Fibroblast of pulmonary artery (primary cell): ENCODE measurements at regions not wholly inside any gene's neighbourhood (a gene's known extent, or its start where the extent isn't known, plus 50 kb on each side); places are given as distances from the start of the nearest gene placed in this dataset.

Experiments
- DNase-seq: peaks from one replicate; pipeline ENCODE4 v3.0.0-alpha.2; 2010; ENCODE audit warnings: low read depth
- H3K4me3 ChIP-seq: replicated peaks from 2 replicates; pipeline ENCODE4 v1.5.1; 2011; ENCODE audit warnings: low read depth, mild to moderate bottlenecking, control low read depth, low read length, moderate library complexity
- CTCF ChIP-seq: IDR thresholded peaks from 2 replicates; pipeline ENCODE4 v1.5.1; 2011; ENCODE audit warnings: mild to moderate bottlenecking, control low read depth, low read length, inconsistent platforms; ENCODE audit errors: missing control alignments

DNA sequence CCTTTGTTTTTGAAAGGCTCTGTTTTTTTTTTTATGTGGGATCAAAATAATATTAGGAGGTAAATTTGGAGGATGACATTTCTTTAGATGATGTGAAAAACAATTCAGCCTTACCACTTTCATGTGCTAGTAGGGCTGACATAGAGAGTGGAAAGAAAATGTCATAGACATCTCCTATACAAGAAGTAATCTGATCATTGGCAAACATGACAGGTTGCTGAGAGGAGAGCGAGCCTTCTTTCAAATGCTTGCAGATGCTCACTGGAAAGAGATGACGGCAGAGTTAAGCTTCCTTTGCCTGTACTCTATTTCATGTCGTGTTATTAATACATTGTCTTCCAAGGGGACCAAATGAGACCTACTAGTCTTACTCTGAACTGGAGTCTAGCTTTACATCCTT, 160.1 kb upstream of the DAP start:
- no peak for TF ChIP-seq CTCF
- no peak for DNase-seq
- no peak overlapping the region for H3K4me3 ChIP-seq

GRCh38 chr5:10920400-10920799, 159.4 kb upstream of the DAP start:
- no peak overlapping the region for H3K4me3 ChIP-seq
- no peak for TF ChIP-seq CTCF
- no peak for DNase-seq

DNA sequence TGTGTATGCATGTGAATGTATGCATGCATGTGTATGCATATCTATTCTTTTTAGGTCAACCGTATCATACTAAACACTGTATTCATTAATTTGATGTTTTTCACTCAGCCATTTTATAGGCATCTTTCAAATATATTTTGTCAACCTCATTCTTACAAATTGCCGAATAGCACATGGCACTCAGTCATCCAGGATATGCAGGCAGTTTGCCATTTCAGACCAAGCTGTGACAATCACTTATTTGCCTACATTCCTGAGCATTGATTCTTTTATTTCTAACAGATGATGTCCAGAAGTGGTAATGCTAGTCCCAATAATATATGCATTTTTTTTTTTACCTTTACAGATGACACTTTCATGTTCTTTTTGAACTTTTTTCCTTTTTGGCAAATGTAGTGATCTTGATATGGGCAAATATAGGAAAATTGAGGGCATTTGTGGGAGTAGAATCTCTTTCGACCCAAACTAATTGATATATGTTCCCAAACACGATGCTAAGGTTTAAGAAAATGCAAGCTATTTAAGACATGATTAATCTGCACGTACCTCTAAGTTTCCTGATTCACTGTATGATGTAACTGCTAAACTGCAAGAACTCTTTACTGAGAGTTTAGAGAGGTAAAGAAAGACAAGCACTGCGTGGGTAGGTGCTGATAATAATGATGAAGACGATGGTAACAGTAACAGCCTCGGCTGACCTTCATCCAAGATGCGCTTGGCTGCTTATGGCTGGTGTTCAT, 153.9 kb upstream of the DAP start:
- no peak for DNase-seq
- no peak for TF ChIP-seq CTCF
- H3K4me3 ChIP-seq: no peak overlapping the region

DNA sequence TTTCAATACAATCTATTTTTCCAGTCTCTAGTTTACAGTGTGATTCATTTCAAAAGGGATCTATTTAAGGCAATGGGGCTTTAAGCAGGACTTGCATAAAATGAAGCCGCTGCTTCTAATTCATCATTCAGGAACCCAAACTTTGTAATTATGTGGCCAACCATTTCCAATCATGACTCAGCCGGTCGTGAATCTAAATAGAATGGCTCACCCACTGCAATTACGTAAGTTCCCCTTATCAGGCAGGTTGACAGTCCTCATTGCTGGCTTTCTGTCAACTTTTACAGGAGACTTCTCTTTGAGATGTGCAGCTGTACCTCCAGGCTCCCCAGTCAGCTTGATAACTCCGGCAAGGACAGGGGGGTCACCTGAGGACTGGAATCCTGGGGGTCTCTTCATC, 152.8 kb upstream of the DAP start:
- DNase-seq: peak; percentile 26
- H3K4me3 ChIP-seq: no peak overlapping the region
- no peak for TF ChIP-seq CTCF

DNA sequence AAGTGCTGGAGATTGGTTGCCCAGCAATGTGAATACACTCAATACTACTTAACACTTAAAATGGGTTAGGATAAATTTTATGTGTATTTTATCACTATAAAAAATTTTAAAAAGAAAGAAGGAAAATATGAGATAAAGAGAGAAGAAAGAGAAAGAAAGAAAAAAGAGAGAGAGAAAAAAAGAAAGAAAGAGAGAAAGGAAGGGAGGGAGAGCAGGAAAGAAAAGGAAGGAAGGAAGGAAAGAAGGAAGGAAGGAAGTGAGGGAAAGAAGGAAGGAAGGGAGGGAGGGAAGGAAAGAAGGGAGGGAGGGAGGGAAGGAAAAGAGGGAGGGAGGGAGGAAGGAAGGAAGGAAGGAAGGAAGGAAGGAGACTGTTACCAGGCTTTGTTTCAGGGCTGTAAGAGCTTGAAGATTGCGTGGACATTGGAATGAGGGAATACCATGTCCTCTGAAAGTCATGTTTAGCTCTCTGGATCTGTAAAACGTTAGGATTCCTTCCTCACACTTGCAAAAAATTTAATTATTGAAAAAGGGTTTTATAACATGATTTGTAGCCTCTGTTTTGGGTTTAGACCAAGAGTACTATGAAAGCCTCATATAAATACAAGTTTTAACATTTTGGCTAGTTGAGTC, 152.3 kb upstream of the DAP start:
- no peak overlapping the region for H3K4me3 ChIP-seq
- DNase-seq: no peak
- TF ChIP-seq CTCF: no peak

DNA sequence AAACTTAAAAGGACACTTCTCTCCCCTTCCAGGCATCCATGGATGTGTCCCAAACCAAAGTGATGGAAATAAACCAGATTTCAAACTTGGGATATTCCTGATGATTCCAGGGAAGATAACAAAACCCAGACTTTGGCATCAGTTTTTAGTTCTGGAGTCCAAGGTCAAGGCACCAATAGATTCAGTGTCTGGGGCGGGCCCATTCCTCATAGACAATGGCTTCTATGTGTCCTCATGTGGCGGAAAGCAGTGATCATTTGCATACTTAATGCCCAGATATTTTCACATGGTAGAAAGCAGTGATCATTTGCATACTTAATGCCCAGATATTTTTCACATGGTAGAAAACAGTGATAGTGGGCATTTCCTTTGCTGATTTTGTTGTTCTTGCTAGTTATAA, 151.4 kb upstream of the DAP start:
- no peak for DNase-seq
- TF ChIP-seq CTCF: no peak
- no peak overlapping the region for H3K4me3 ChIP-seq

GRCh38 chr5:10910261-10910660, 149.2 kb upstream of the DAP start:
- H3K4me3 ChIP-seq: no peak overlapping the region
- no peak for TF ChIP-seq CTCF

More at GRCh38 chr5:10910261-10910660, 149.2 kb upstream of the DAP start:
- no peak for DNase-seq
